ENCODE measurements at regions not wholly inside any gene's neighbourhood (a gene's known extent, or its start where the extent isn't known, plus 50 kb on each side); places are given as distances from the start of the nearest gene placed in this dataset.

GRCh38 chr2:6748406-6749067 is 117.2 kb downstream of the CMPK2 start:
- no peaks in the 10 kb centered on the region for H3K9me3 ChIP-seq (ENCODE audit: control extremely low read depth in 1 of 3, control insufficient read depth in 2 of 3, insufficient read depth in 1 of 3, low read length in 2 of 3)
- DNase-seq (no peak), ATAC-seq (ENCODE audit: low read depth) (no peak)
- no peaks in the 10 kb centered on the region for H3K4me1 Mint-ChIP-seq
- H3K4me3 Mint-ChIP-seq = no peak overlapping the region
- intact Hi-C loops (cut with micrococcal nuclease) = no loop called here
- H3K9me3 Mint-ChIP-seq (ENCODE audit: insufficient read depth) = no peaks in the 10 kb centered on the region
- H4K20me1 ChIP-seq (ENCODE audit: control insufficient read depth, insufficient read depth, low read length, poor library complexity, severe bottlenecking) = no peaks in the 10 kb centered on the region
- no peak overlapping the region for H2AFZ ChIP-seq (ENCODE audit: insufficient read depth, low read depth, low read length, poor library complexity, severe bottlenecking)
- H3K36me3 ChIP-seq (replicated peaks in 1 of 2; ENCODE audit: control extremely low read depth in 1 of 2, control insufficient read depth in 1 of 2, extremely low read depth in 1 of 2, insufficient read depth in 2 of 2, low read length in 1 of 2) = no peaks in the 10 kb centered on the region
- H3K27ac ChIP-seq (ENCODE audit: low read length in 2 of 2) = no peak overlapping the region
- H3K79me2 ChIP-seq (ENCODE audit: control insufficient read depth, insufficient read depth, low read length) = no peaks in the 10 kb centered on the region
- no peaks in the 10 kb centered on the region for H3K4me1 ChIP-seq (ENCODE audit: control insufficient read depth in 2 of 2, insufficient read depth in 2 of 2, low read length in 2 of 2)
- POLR2A ChIA-PET = no interaction called here
- H3K27me3 Mint-ChIP-seq = peaks cover 17% of the 10 kb centered on the region
- CTCF ChIA-PET = interaction anchor here (1.2 kb wide), 1 partner anchor 20 kb away, joined by 3 read pairs; no protein-coding TSS in a partner anchor
- no peak for TF ChIP-seq EZH2 (IDR thresholded peaks at IDR 0.05; ENCODE audit: borderline replicate concordance, insufficient read depth, low read depth, low read length, poor library complexity, severe bottlenecking)
- TF ChIP-seq, protein P1, sequence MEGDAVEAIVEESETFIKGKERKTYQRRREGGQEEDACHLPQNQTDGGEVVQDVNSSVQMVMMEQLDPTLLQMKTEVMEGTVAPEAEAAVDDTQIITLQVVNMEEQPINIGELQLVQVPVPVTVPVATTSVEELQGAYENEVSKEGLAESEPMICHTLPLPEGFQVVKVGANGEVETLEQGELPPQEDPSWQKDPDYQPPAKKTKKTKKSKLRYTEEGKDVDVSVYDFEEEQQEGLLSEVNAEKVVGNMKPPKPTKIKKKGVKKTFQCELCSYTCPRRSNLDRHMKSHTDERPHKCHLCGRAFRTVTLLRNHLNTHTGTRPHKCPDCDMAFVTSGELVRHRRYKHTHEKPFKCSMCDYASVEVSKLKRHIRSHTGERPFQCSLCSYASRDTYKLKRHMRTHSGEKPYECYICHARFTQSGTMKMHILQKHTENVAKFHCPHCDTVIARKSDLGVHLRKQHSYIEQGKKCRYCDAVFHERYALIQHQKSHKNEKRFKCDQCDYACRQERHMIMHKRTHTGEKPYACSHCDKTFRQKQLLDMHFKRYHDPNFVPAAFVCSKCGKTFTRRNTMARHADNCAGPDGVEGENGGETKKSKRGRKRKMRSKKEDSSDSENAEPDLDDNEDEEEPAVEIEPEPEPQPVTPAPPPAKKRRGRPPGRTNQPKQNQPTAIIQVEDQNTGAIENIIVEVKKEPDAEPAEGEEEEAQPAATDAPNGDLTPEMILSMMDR (IDR thresholded peaks at IDR 0.05) = no peak
- H3K4me3 ChIP-seq (ENCODE audit: control extremely low read depth in 1 of 5, extremely low read depth in 1 of 5, insufficient read depth in 1 of 5, low read depth in 2 of 5, low read length in 4 of 5) = no peak overlapping the region
- H3K4me2 ChIP-seq (replicated peaks; ENCODE audit: low read depth, low read length, poor library complexity, severe bottlenecking) = no peak overlapping the region
- WGBS (ENCODE audit: insufficient coverage) = 0% methylated on average over 2 of the region's 8 CpGs
- peaks cover 0 to 5% (median 0%) of the 10 kb centered on the region in 4 experiments for H3K27me3 ChIP-seq (replicated peaks in 1 of 4; ENCODE audit: control extremely low read depth in 1 of 4, control insufficient read depth in 3 of 4, insufficient read depth in 4 of 4, low read length in 3 of 4)
- no peak overlapping the region for H3K9ac ChIP-seq (ENCODE audit: low read length)
- no peak overlapping the region for H3K27ac Mint-ChIP-seq

DNA sequence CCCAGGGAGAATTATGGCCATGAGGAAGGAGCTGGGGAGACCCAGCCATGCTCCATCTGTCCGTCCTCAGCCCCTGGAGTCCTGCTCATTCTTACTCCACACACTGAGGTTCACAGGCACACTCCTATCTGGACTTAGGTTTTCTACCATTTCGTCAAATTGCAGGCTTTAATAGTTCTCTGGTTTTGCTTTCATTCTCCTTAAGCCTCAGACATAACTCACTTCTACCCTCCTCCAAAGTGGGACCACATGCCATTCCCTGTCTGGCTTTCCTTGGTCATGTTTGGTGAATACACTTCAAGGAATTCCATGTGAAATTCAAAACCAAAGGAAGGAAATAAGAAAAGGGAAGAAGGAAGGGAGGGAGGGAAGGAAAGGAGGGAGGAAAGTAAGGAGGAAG is 115.7 kb downstream of the CMPK2 start:
- Mint-ChIP-seq H3K4me3 (no peak overlapping the region), H3K27me3 (peaks cover 20% of the 10 kb centered on the region), H3K9me3 (ENCODE audit: insufficient read depth) (no peaks in the 10 kb centered on the region), H3K27ac (no peak overlapping the region), H3K4me1 (no peaks in the 10 kb centered on the region)
- no peaks in the 10 kb centered on the region for H4K20me1 ChIP-seq (ENCODE audit: control insufficient read depth, insufficient read depth, low read length, poor library complexity, severe bottlenecking)
- H3K9ac ChIP-seq (ENCODE audit: low read length) = no peak overlapping the region
- WGBS (ENCODE audit: insufficient coverage) = 64% methylated on average over 2 of the region's 2 CpGs
- DNase-seq = no peak
- no peaks in the 10 kb centered on the region for H3K4me1 ChIP-seq (ENCODE audit: control insufficient read depth in 2 of 2, insufficient read depth in 2 of 2, low read length in 2 of 2)
- POLR2A ChIA-PET = no interaction called here
- H3K4me3 ChIP-seq (ENCODE audit: control extremely low read depth in 1 of 5, extremely low read depth in 1 of 5, insufficient read depth in 1 of 5, low read depth in 2 of 5, low read length in 4 of 5) = no peak overlapping the region
- no peaks in the 10 kb centered on the region for H3K79me2 ChIP-seq (ENCODE audit: control insufficient read depth, insufficient read depth, low read length)
- no peaks in the 10 kb centered on the region for H3K36me3 ChIP-seq (replicated peaks in 1 of 2; ENCODE audit: control extremely low read depth in 1 of 2, control insufficient read depth in 1 of 2, extremely low read depth in 1 of 2, insufficient read depth in 2 of 2, low read length in 1 of 2)
- H3K9me3 ChIP-seq (ENCODE audit: control extremely low read depth in 1 of 3, control insufficient read depth in 2 of 3, insufficient read depth in 1 of 3, low read length in 2 of 3) = no peaks in the 10 kb centered on the region
- H3K27me3 ChIP-seq (replicated peaks in 1 of 4; ENCODE audit: control extremely low read depth in 1 of 4, control insufficient read depth in 3 of 4, insufficient read depth in 4 of 4, low read length in 3 of 4) = peaks cover 0 to 5% (median 0%) of the 10 kb centered on the region in 4 experiments
- no peak overlapping the region for H2AFZ ChIP-seq (ENCODE audit: insufficient read depth, low read depth, low read length, poor library complexity, severe bottlenecking)
- no peak overlapping the region for H3K27ac ChIP-seq (ENCODE audit: low read length in 2 of 2)
- intact Hi-C loops (cut with micrococcal nuclease) = no loop called here
- CTCF ChIA-PET = interaction anchor here (1.2 kb wide), 2 partner anchors 18 to 23 kb away, joined by 3 to 4 read pairs; no protein-coding TSS in a partner anchor
- no peak overlapping the region for H3K4me2 ChIP-seq (replicated peaks; ENCODE audit: low read depth, low read length, poor library complexity, severe bottlenecking)
- TF ChIP-seq, protein P1 (IDR thresholded peaks at IDR 0.05) = no peak
- no peak for TF ChIP-seq EZH2 (IDR thresholded peaks at IDR 0.05; ENCODE audit: borderline replicate concordance, insufficient read depth, low read depth, low read length, poor library complexity, severe bottlenecking)
- ATAC-seq (ENCODE audit: low read depth) = no peak

Data from B cell (primary cell).